HepG2 (cell line): ENCODE measurements at regions not wholly inside any gene's neighbourhood (a gene's known extent, or its start where the extent isn't known, plus 50 kb on each side); places are given as distances from the start of the nearest gene placed in this dataset.

Experiments used
- ATAC-seq: fragments of 200-7000 bp; cut with Tn5 transposase; 3 replicates; pipeline ENCODE4 v1.9.1; 2020; ENCODE audit warnings: mild to moderate bottlenecking, moderate library complexity
- BruUV-seq: library from RNA; stranded (reverse); fragments of 400-500 nt; replicated peaks from 2 replicates; lab custom pipeline; 2021; lab: Mats Ljungman, UMichigan
- CTCF ChIA-PET: fragments of 300-600 bp; formaldehyde crosslinking; extraction: SDS; loops from one replicate; lab custom pipeline; 2021; ENCODE audit warnings: low total read pairs, inconsistent platforms, low intra/inter-chr PET ratio; lab: Yijun Ruan, JAX
- POLR2A ChIA-PET: fragments of 350-600 bp; sonication (Branson Sonifier 250); formaldehyde crosslinking; loops from one replicate; lab custom pipeline; 2020; ENCODE audit warnings: antibody characterized with exemption, inconsistent platforms; lab: Yijun Ruan, JAX
- DNase-seq: peaks from one replicate; pipeline ENCODE4 v3.0.0-alpha.2; 2015; ENCODE audit warnings: low spot score
- FAIRE-seq: peaks from 3 replicates; lab custom pipeline; 2011; peaks lifted over from hg19 to GRCh38; lab: Jason Lieb, UNC
- H2AFZ ChIP-seq: one replicate; pipeline ENCODE4 v1.6.1; 2011; ENCODE audit warnings: low read length, inconsistent platforms
- H3K27ac ChIP-seq: fragments of 300-600 bp; 3 replicates; pipeline ENCODE4 v1.8.0; 2011; ENCODE audit warnings: mixed run types, mild to moderate bottlenecking, mixed read lengths, low read length, inconsistent platforms; ENCODE audit not compliant: insufficient read depth; ENCODE audit errors: extremely low read length
- H3K27me3 ChIP-seq, 2 experiments: fragments of 200-600 bp in 1 of 2; 2 replicates in 1 of 2; 3 replicates in 1 of 2; pipeline versions ENCODE4 v1.6.0 to v1.8.0; 2011; ENCODE audit warnings: low read length in 2 of 2, mild to moderate bottlenecking in 2 of 2, moderate library complexity in 2 of 2, inconsistent platforms in 1 of 2; ENCODE audit not compliant: insufficient read depth in 2 of 2, control insufficient read depth in 1 of 2
- H3K36me3 ChIP-seq, 2 experiments: fragments of 200-600 bp in 1 of 2; replicated peaks in 1 of 2; 2 replicates in 1 of 2; 3 replicates in 1 of 2; pipeline versions ENCODE4 v1.5.1 to v1.8.0; 2011; ENCODE audit warnings: low read length in 2 of 2, inconsistent platforms in 1 of 2; ENCODE audit not compliant: insufficient read depth in 2 of 2, control insufficient read depth in 1 of 2
- H3K4me1 ChIP-seq: 2 replicates; pipeline ENCODE4 v1.5.1; 2012; ENCODE audit warnings: low read length, inconsistent platforms; ENCODE audit not compliant: insufficient read depth
- H3K4me2 ChIP-seq: 2 replicates; pipeline ENCODE4 v1.6.0; 2011; ENCODE audit warnings: low read depth, low read length, inconsistent platforms
- H3K4me3 ChIP-seq, 3 experiments: fragments of 200-600 bp in 1 of 3; sonication (generic), shearing (Covaris generic) in 1 of 3; replicated peaks in 1 of 3; 2 replicates each; pipeline ENCODE4 v1.5.1; 2011 to 2016; ENCODE audit warnings: low read length in 3 of 3, inconsistent platforms in 2 of 3, low read depth in 2 of 3, mild to moderate bottlenecking in 2 of 3, control low read depth in 1 of 3, mixed read lengths in 1 of 3; ENCODE audit not compliant: insufficient read depth in 1 of 3
- H3K79me2 ChIP-seq: one replicate; pipeline ENCODE4 v1.6.1; 2011; ENCODE audit warnings: low read length, inconsistent platforms; ENCODE audit not compliant: insufficient read depth
- H3K9ac ChIP-seq: 2 replicates; pipeline ENCODE4 v1.6.0; 2011; ENCODE audit warnings: mild to moderate bottlenecking, low read depth, low read length, inconsistent platforms; ENCODE audit not compliant: insufficient read depth
- H3K9me3 ChIP-seq: 2 replicates; pipeline ENCODE4 v1.5.1; 2012; ENCODE audit warnings: mild to moderate bottlenecking, low read length
- H4K20me1 ChIP-seq: 2 replicates; pipeline ENCODE4 v1.6.0; 2011; ENCODE audit warnings: inconsistent platforms, mild to moderate bottlenecking, low read length, moderate library complexity; ENCODE audit not compliant: insufficient read depth
- ATF7 ChIP-seq, 2 experiments: fragments of 450-650 bp in 1 of 2; sonication (generic) in 1 of 2; formaldehyde crosslinking in 1 of 2; IDR thresholded peaks; 2 replicates each; pipeline versions ENCODE4 v1.4.0 to v1.6.1; 2016 to 2020; ENCODE audit warnings: antibody characterized with exemption in 1 of 2, mild to moderate bottlenecking in 1 of 2, missing genetic modification reagents in 1 of 2
- FOXO4 ChIP-seq: sonication (generic); formaldehyde crosslinking; conservative IDR thresholded peaks from 2 replicates; pipeline ENCODE4 v1.8.1; 2023; ENCODE audit warnings: missing genetic modification reagents
- WGBS: methylation state at CpG from one replicate; pipeline ENCODE4 v1.1.6; 2017; ENCODE audit warnings: low lambda C conversion rate; 5-methylcytosine and 5-hydroxymethylcytosine counted together
- in situ Hi-C: cut with HindIII; loops from 2 replicates; pipeline ENCODE4 v1.10.0; 2017; ENCODE audit warnings: low pct_unique_long_range_greater_than_20kb; ENCODE audit not compliant: extremely low pct_ligation_motif_present
- intact Hi-C: fragments of 100-400 bp; cut with micrococcal nuclease; formaldehyde crosslinking; loops from one replicate; pipeline ENCODE4 v1.10.0; 2022; ENCODE audit not compliant: unreplicated experiment
- TF ChIP-seq, protein P1 (sequence below): fragments of 450-650 bp; IDR thresholded peaks from 2 replicates; pipeline ENCODE4 v1.6.1; 2016
- TF ChIP-seq, protein P2 (sequence below), 2 experiments: IDR thresholded peaks; 2 replicates each; pipeline ENCODE4 v1.6.1; 2011 to 2012; ENCODE audit warnings: low read length in 2 of 2, borderline replicate concordance in 1 of 2, low read depth in 1 of 2, mild to moderate bottlenecking in 1 of 2, moderate library complexity in 1 of 2

- Histone ChIP-seq H3K4me3 (no peak overlapping the region), H3K9me3 (no peaks in the 10 kb centered on the region), H3K36me3 (no peaks in the 10 kb centered on the region), H3K27me3 (no peaks in the 10 kb centered on the region; a peak in 1 of 5 replicates), H3K4me2 (no peak overlapping the region), H4K20me1 (no peaks in the 10 kb centered on the region), H3K27ac (no peak overlapping the region), H3K79me2 (no peaks in the 10 kb centered on the region), H3K9ac (no peak overlapping the region), H3K4me1 (no peaks in the 10 kb centered on the region), H2AFZ (no peak overlapping the region)
- ChIA-PET POLR2A (no interaction called here), CTCF (no interaction called here)
- ATAC-seq (no peak; the same call in 2 of the 3 replicates), FAIRE-seq (no peak), DNase-seq (no peak)
- TF ChIP-seq, protein P1, sequence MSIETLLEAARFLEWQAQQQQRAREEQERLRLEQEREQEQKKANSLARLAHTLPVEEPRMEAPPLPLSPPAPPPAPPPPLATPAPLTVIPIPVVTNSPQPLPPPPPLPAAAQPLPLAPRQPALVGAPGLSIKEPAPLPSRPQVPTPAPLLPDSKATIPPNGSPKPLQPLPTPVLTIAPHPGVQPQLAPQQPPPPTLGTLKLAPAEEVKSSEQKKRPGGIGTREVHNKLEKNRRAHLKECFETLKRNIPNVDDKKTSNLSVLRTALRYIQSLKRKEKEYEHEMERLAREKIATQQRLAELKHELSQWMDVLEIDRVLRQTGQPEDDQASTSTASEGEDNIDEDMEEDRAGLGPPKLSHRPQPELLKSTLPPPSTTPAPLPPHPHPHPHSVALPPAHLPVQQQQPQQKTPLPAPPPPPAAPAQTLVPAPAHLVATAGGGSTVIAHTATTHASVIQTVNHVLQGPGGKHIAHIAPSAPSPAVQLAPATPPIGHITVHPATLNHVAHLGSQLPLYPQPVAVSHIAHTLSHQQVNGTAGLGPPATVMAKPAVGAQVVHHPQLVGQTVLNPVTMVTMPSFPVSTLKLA = no peak
- no peak for TF ChIP-seq FOXO4
- TF ChIP-seq ATF7 (IDR thresholded peaks at IDR 0.05) = no peak
- no peak for TF ChIP-seq ATF7 (CRISPR knock-in tag; IDR thresholded peaks at IDR 0.05)
- TF ChIP-seq, protein P2, sequence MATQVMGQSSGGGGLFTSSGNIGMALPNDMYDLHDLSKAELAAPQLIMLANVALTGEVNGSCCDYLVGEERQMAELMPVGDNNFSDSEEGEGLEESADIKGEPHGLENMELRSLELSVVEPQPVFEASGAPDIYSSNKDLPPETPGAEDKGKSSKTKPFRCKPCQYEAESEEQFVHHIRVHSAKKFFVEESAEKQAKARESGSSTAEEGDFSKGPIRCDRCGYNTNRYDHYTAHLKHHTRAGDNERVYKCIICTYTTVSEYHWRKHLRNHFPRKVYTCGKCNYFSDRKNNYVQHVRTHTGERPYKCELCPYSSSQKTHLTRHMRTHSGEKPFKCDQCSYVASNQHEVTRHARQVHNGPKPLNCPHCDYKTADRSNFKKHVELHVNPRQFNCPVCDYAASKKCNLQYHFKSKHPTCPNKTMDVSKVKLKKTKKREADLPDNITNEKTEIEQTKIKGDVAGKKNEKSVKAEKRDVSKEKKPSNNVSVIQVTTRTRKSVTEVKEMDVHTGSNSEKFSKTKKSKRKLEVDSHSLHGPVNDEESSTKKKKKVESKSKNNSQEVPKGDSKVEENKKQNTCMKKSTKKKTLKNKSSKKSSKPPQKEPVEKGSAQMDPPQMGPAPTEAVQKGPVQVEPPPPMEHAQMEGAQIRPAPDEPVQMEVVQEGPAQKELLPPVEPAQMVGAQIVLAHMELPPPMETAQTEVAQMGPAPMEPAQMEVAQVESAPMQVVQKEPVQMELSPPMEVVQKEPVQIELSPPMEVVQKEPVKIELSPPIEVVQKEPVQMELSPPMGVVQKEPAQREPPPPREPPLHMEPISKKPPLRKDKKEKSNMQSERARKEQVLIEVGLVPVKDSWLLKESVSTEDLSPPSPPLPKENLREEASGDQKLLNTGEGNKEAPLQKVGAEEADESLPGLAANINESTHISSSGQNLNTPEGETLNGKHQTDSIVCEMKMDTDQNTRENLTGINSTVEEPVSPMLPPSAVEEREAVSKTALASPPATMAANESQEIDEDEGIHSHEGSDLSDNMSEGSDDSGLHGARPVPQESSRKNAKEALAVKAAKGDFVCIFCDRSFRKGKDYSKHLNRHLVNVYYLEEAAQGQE (IDR thresholded peaks at IDR 0.05; ENCODE audit: borderline replicate concordance in 1 of 2, low read depth in 1 of 2, low read length in 2 of 2) = peak in 1 of 2 experiments; percentile 74; a peak in 2 of 4 replicates
- intact Hi-C loops = no loop called here
- in situ Hi-C loops = no loop called here
- BruUV-seq = no TSS peak
- 33% methylated on average over 1 of the region's 1 CpG for WGBS
Measured at GRCh38 chr2:161533218-161533617, 91.0 kb upstream of the SLC4A10 start.
